CD4-positive, alpha-beta T cell (primary cell): ENCODE measurements at regions not wholly inside any gene's neighbourhood (a gene's known extent, or its start where the extent isn't known, plus 50 kb on each side); places are given as distances from the start of the nearest gene placed in this dataset.

Experiments used
- ATAC-seq: fragments of 200-7000 bp; cut with Tn5 transposase; one replicate; pipeline ENCODE4 v1.10.0; 2022; ENCODE audit warnings: mild to moderate bottlenecking; ENCODE audit not compliant: poor library complexity
- CTCF ChIA-PET: fragments of 350-600 bp; sonication (Branson Sonifier 250); formaldehyde crosslinking; loops from one replicate; lab custom pipeline; 2021; ENCODE audit warnings: antibody characterized with exemption, inconsistent platforms; lab: Charles Lee
- POLR2A ChIA-PET: fragments of 350-600 bp; sonication (Branson Sonifier 250); formaldehyde crosslinking; loops from one replicate; lab custom pipeline; 2021; ENCODE audit warnings: antibody characterized with exemption, inconsistent platforms; lab: Charles Lee
- DNase-seq, 14 experiments: peaks; one replicate each; pipeline ENCODE4 v3.0.0-alpha.2; 2013 to 2020; ENCODE audit warnings: mixed read lengths in 2 of 14
- H3K27ac ChIP-seq, 2 donors: one replicate each; pipeline versions ENCODE4 v1.5.1 to v1.7.0; 2013; ENCODE audit warnings: low read length in 2 of 2, low read depth in 1 of 2, mild to moderate bottlenecking in 1 of 2
- H3K27me3 ChIP-seq, 2 experiments: 1 replicate in 1 of 2; 2 replicates in 1 of 2; pipeline versions ENCODE4 v1.6.1 to v1.7.0; 2013; ENCODE audit warnings: low read length in 2 of 2, control low read depth in 1 of 2, mild to moderate bottlenecking in 1 of 2, moderate library complexity in 1 of 2; ENCODE audit not compliant: insufficient read depth in 2 of 2, control insufficient read depth in 1 of 2
- H3K36me3 ChIP-seq: one replicate; pipeline ENCODE4 v1.6.1; 2013; ENCODE audit warnings: low read length, control low read depth; ENCODE audit not compliant: insufficient read depth
- H3K4me1 ChIP-seq: one replicate; pipeline ENCODE4 v1.6.1; 2013; ENCODE audit warnings: low read length, control low read depth; ENCODE audit not compliant: insufficient read depth
- H3K4me3 ChIP-seq: one replicate; pipeline ENCODE4 v1.5.1; 2013; ENCODE audit warnings: mild to moderate bottlenecking, low read length, moderate library complexity
- H3K9me3 ChIP-seq, 2 experiments: 1 replicate in 1 of 2; 2 replicates in 1 of 2; pipeline versions ENCODE4 v1.6.1 to v1.7.0; 2013; ENCODE audit warnings: low read length in 2 of 2, mild to moderate bottlenecking in 2 of 2, control low read depth in 1 of 2, moderate library complexity in 1 of 2; ENCODE audit not compliant: control insufficient read depth in 1 of 2, insufficient read depth in 1 of 2
- H3K27ac Mint-ChIP-seq: one replicate; pipeline ENCODE4 v1.8.0; 2020; ENCODE audit warnings: mixed read lengths
- H3K27me3 Mint-ChIP-seq: one replicate; pipeline ENCODE4 v1.8.0; 2021; ENCODE audit warnings: mixed read lengths
- H3K36me3 Mint-ChIP-seq: one replicate; pipeline ENCODE4 v1.8.0; 2021; ENCODE audit warnings: low read depth, mixed read lengths
- H3K4me1 Mint-ChIP-seq: one replicate; pipeline ENCODE4 v1.8.0; 2021; ENCODE audit warnings: low read depth, mixed read lengths
- H3K4me3 Mint-ChIP-seq: one replicate; pipeline ENCODE4 v1.8.0; 2020; ENCODE audit warnings: mild to moderate bottlenecking, mixed read lengths
- H3K9me3 Mint-ChIP-seq: one replicate; pipeline ENCODE4 v1.8.0; 2020; ENCODE audit warnings: mixed read lengths
- intact Hi-C, 2 experiments: fragments of 100-400 bp; cut with DNase I in 1 of 2; cut with micrococcal nuclease in 1 of 2; formaldehyde crosslinking; loops; one replicate each; pipeline versions ENCODE4 v1.15.1 to v1.9.0; 2023 to 2025; cut with DNase I, micrococcal nuclease
- TF ChIP-seq, protein P1 (sequence below): fragments of 200-600 bp; IDR thresholded peaks from one replicate; pipeline ENCODE4 v1.8.0; 2022; ENCODE audit warnings: antibody characterized with exemption, mild to moderate bottlenecking

DNA sequence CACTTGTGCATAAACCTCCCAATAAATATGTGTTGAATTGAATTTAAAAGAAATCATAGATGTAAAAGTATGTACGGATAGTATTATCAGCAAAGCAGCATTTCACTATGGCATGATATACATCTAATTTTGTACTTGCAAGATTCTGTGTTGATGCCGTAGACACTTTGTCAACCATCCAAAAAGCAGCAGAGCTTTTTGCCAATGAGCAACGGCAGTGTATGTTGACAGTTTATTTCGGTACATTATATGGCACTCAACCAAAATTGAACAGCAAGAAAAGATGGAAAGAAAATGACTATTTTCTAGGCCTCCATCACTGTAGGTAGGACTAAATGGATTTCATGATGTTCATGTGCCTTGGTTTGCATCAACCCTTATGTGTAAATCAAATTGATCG is 543.7 kb downstream of the DACH1 start:
- Mint-ChIP-seq H3K4me3 (no peak overlapping the region), H3K9me3 (no peaks in the 10 kb centered on the region), H3K27ac (no peak overlapping the region), H3K27me3 (no peaks in the 10 kb centered on the region), H3K4me1 (no peaks in the 10 kb centered on the region), H3K36me3 (no peaks in the 10 kb centered on the region)
- Histone ChIP-seq H3K9me3 (no peaks in the 10 kb centered on the region), H3K36me3 (no peaks in the 10 kb centered on the region), H3K4me1 (no peaks in the 10 kb centered on the region), H3K27ac (no peak overlapping the region), H3K4me3 (no peak overlapping the region), H3K27me3 (no peaks in the 10 kb centered on the region)
- intact Hi-C loops = no loop called here
- no peak for DNase-seq
- ChIA-PET CTCF (no interaction called here), POLR2A (no interaction called here)
- TF ChIP-seq, protein P1, sequence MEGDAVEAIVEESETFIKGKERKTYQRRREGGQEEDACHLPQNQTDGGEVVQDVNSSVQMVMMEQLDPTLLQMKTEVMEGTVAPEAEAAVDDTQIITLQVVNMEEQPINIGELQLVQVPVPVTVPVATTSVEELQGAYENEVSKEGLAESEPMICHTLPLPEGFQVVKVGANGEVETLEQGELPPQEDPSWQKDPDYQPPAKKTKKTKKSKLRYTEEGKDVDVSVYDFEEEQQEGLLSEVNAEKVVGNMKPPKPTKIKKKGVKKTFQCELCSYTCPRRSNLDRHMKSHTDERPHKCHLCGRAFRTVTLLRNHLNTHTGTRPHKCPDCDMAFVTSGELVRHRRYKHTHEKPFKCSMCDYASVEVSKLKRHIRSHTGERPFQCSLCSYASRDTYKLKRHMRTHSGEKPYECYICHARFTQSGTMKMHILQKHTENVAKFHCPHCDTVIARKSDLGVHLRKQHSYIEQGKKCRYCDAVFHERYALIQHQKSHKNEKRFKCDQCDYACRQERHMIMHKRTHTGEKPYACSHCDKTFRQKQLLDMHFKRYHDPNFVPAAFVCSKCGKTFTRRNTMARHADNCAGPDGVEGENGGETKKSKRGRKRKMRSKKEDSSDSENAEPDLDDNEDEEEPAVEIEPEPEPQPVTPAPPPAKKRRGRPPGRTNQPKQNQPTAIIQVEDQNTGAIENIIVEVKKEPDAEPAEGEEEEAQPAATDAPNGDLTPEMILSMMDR = no peak
- ATAC-seq = no peak

DNA sequence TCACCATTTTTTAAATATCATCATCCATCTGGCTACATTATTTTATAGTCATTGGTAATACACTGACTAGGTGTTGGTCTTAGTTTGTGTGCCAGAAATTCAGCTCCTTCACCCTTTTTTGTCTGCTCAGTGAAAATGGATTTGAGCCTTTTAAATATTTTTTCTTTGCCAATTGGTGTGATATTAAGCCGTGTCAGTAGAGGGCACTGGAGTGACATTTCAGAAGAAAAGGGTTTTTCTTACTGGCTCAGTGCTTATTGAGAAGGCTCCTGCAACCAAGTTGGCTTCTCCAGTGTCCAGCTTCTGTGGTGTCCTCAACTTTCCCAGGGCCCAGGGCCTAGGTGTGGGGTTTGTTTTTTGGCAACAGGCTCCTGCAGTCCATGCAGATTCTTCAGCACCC is 546.6 kb downstream of the DACH1 start:
- no peaks in the 10 kb centered on the region for H3K36me3 Mint-ChIP-seq
- no peak overlapping the region for H3K4me3 ChIP-seq
- ChIA-PET POLR2A (no interaction called here), CTCF (interaction anchor here (0.5 kb wide), 1 partner anchor 272 kb away, joined by 5 read pairs; no protein-coding TSS in a partner anchor)
- TF ChIP-seq, protein P1 = no peak
- H3K27me3 Mint-ChIP-seq = no peaks in the 10 kb centered on the region
- no peaks in the 10 kb centered on the region for H3K4me1 Mint-ChIP-seq
- ATAC-seq (no peak), DNase-seq (peak in 1 of 14 experiments; percentile 1)
- H3K27me3 ChIP-seq = no peaks in the 10 kb centered on the region
- no peaks in the 10 kb centered on the region for H3K9me3 Mint-ChIP-seq
- no peak overlapping the region for H3K27ac Mint-ChIP-seq
- intact Hi-C loops = no loop called here
- H3K27ac ChIP-seq = no peak overlapping the region
- H3K36me3 ChIP-seq = no peaks in the 10 kb centered on the region
- no peak overlapping the region for H3K4me3 Mint-ChIP-seq
- H3K4me1 ChIP-seq = no peaks in the 10 kb centered on the region
- H3K9me3 ChIP-seq = no peaks in the 10 kb centered on the region

DNA sequence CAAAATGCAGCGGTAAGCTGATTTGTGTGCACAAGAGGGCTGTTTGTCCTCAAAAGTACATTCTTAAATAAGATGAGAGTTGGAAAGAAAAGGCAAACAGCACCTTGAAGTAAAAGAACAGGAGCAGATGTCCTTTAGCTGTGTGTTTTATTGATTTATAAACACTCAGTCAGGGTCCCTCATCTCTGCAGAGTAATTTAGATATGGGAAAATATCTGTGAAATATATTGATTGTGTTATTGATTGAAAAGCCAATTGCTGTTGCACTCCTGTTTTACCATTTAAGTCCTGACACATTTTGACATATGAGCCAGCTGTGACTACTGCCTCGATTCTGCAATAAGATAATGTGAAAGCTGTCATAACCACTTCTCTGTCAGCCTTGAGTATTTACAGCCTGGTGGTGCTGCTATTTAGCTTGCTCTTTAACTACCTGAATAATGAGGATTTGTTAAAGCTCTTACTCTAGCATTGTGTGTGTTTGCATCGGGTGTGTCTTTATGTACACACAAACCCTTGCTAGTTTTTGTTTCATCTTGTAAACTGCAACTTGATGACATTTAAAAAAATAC is 550.1 kb downstream of the DACH1 start:
- Histone ChIP-seq H3K27ac (no peak overlapping the region), H3K36me3 (no peaks in the 10 kb centered on the region), H3K4me3 (no peak overlapping the region), H3K27me3 (no peaks in the 10 kb centered on the region), H3K9me3 (no peaks in the 10 kb centered on the region), H3K4me1 (no peaks in the 10 kb centered on the region)
- CTCF ChIA-PET = no interaction called here
- TF ChIP-seq, protein P1 = no peak
- Mint-ChIP-seq H3K9me3 (no peaks in the 10 kb centered on the region), H3K4me1 (no peaks in the 10 kb centered on the region), H3K4me3 (no peak overlapping the region), H3K27me3 (peaks cover 6% of the 10 kb centered on the region), H3K27ac (no peak overlapping the region), H3K36me3 (no peaks in the 10 kb centered on the region)
- POLR2A ChIA-PET = no interaction called here
- ATAC-seq (no peak), DNase-seq (no peak)
- intact Hi-C loops = no loop called here
